Uterus (tissue), 2 donors: ENCODE measurements at regions not wholly inside any gene's neighbourhood (a gene's known extent, or its start where the extent isn't known, plus 50 kb on each side); places are given as distances from the start of the nearest gene placed in this dataset.

ENCODE experiments used
- POLR2A ChIP-seq, 2 donors: fragments of 450-650 bp; IDR thresholded peaks; one replicate each; pipeline ENCODE4 v1.6.1; 2016; ENCODE audit warnings: antibody characterized with exemption in 2 of 2, mild to moderate bottlenecking in 1 of 2, moderate library complexity in 1 of 2
- TF ChIP-seq, protein P1 (sequence below), 4 experiments: fragments of 200-600 bp in 2 of 4; fragments of 450-650 bp in 2 of 4; sonication (generic) in 2 of 4; IDR thresholded peaks; one replicate each; pipeline ENCODE4 v1.5.1; 2016 to 2019; ENCODE audit warnings: antibody characterized with exemption in 4 of 4, mild to moderate bottlenecking in 2 of 4, moderate library complexity in 1 of 4

GRCh38 chr12:60182354-60182753, 586.5 kb downstream of the SLC16A7 start:
- TF ChIP-seq, protein P1, sequence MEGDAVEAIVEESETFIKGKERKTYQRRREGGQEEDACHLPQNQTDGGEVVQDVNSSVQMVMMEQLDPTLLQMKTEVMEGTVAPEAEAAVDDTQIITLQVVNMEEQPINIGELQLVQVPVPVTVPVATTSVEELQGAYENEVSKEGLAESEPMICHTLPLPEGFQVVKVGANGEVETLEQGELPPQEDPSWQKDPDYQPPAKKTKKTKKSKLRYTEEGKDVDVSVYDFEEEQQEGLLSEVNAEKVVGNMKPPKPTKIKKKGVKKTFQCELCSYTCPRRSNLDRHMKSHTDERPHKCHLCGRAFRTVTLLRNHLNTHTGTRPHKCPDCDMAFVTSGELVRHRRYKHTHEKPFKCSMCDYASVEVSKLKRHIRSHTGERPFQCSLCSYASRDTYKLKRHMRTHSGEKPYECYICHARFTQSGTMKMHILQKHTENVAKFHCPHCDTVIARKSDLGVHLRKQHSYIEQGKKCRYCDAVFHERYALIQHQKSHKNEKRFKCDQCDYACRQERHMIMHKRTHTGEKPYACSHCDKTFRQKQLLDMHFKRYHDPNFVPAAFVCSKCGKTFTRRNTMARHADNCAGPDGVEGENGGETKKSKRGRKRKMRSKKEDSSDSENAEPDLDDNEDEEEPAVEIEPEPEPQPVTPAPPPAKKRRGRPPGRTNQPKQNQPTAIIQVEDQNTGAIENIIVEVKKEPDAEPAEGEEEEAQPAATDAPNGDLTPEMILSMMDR (IDR thresholded peaks at IDR 0.05), result no peak
- TF ChIP-seq POLR2A (IDR thresholded peaks at IDR 0.05), result no peak
